Colonic mucosa (tissue), 4 donors: ENCODE measurements at regions not wholly inside any gene's neighbourhood (a gene's known extent, or its start where the extent isn't known, plus 50 kb on each side); places are given as distances from the start of the nearest gene placed in this dataset.

ENCODE experiments used
- DNase-seq: peaks from one replicate; pipeline ENCODE4 v3.0.0-alpha.2; 2020
- H3K27ac ChIP-seq: fragments of 200-600 bp; one replicate; pipeline ENCODE4 v1.8.0; 2021
- H3K27me3 ChIP-seq: fragments of 200-600 bp; one replicate; pipeline ENCODE4 v1.8.0; 2021
- H3K36me3 ChIP-seq: fragments of 200-600 bp; one replicate; pipeline ENCODE4 v1.8.0; 2021
- H3K4me1 ChIP-seq: fragments of 200-600 bp; one replicate; pipeline ENCODE4 v1.8.0; 2021; ENCODE audit warnings: mild to moderate bottlenecking
- H3K4me3 ChIP-seq: fragments of 200-600 bp; one replicate; pipeline ENCODE4 v1.8.0; 2021
- H3K9ac ChIP-seq, 2 donors: one replicate each; pipeline ENCODE4 v1.7.0; 2013; ENCODE audit warnings: control low read depth in 2 of 2, low read depth in 2 of 2, low read length in 2 of 2
- H3K9me3 ChIP-seq: fragments of 200-600 bp; one replicate; pipeline ENCODE4 v1.8.0; 2021
- CTCF ChIP-seq: fragments of 200-600 bp; IDR thresholded peaks from one replicate; pipeline ENCODE4 v1.8.0; 2022; ENCODE audit warnings: antibody characterized with exemption, mild to moderate bottlenecking
- intact Hi-C: fragments of 100-400 bp; cut with DNase I; formaldehyde crosslinking; loops from one replicate; pipeline ENCODE4 v1.14.1; 2022
- donor health status: healthy.
- donor health status: DM: no; HTN: no; CAD: no.
- donor health status: DM: no; HTN: no; CAD: no.

DNA sequence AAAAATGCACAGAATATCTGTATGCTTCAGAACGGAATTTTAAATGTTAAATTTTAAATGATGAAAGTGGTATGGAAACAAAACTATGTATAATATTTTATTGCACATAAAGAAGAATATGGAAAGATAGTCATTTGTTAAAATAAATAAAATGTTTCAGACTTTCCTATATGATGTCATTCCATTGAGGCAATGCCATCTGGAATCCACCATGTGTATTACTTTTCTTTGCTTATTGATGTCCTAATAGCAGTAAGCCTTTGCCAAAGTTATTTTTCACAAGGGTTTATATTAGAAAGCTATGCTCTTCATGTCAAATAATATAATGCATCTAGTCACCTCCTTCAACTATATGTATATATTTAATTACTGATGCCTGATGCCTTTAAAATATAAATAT is 601.6 kb upstream of the PKDCC start:
- Histone ChIP-seq H3K27me3 (no peaks in the 10 kb centered on the region), H3K9ac (no peak overlapping the region), H3K36me3 (no peaks in the 10 kb centered on the region), H3K9me3 (no peaks in the 10 kb centered on the region), H3K4me1 (no peaks in the 10 kb centered on the region), H3K4me3 (no peak overlapping the region), H3K27ac (no peak overlapping the region)
- no peak for TF ChIP-seq CTCF
- DNase-seq: no peak
- intact Hi-C loops: no loop called here

GRCh38 chr2:41448221-41448620 is 599.6 kb upstream of the PKDCC start:
- no peak overlapping the region for H3K9ac ChIP-seq
- no peak for TF ChIP-seq CTCF
- no peaks in the 10 kb centered on the region for H3K27me3 ChIP-seq
- H3K4me3 ChIP-seq: no peak overlapping the region
- no peak overlapping the region for H3K27ac ChIP-seq
- intact Hi-C loops: no loop called here
- H3K36me3 ChIP-seq: no peaks in the 10 kb centered on the region
- H3K9me3 ChIP-seq: no peaks in the 10 kb centered on the region
- no peaks in the 10 kb centered on the region for H3K4me1 ChIP-seq
- DNase-seq: no peak

DNA sequence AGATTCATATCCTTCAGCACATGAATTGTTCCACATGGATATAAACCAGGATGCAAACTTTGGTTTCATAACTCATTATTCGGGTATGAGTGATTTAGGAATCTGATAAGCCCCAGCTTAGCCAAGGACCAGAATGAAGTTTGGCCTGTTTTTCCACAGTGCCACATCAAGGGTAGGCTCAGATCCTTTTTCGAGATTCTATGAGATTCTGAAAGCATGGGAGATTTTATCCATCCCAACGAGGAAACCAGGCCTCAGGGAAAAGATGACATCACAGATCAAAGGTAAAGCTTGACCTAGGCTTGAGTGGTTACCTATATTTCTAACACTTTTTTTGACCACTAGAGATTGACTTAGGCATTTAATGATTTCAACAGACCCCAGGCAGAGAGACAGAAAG is 590.8 kb upstream of the PKDCC start:
- Histone ChIP-seq H3K4me1 (no peaks in the 10 kb centered on the region), H3K36me3 (no peaks in the 10 kb centered on the region), H3K27ac (no peak overlapping the region), H3K9ac (no peak overlapping the region), H3K27me3 (no peaks in the 10 kb centered on the region), H3K4me3 (no peak overlapping the region), H3K9me3 (no peaks in the 10 kb centered on the region)
- no peak for TF ChIP-seq CTCF
- DNase-seq: no peak
- intact Hi-C loops: no loop called here

- Histone ChIP-seq H3K9me3 (no peaks in the 10 kb centered on the region), H3K9ac (no peak overlapping the region), H3K27me3 (no peaks in the 10 kb centered on the region), H3K27ac (no peak overlapping the region), H3K36me3 (no peaks in the 10 kb centered on the region), H3K4me3 (no peak overlapping the region), H3K4me1 (no peaks in the 10 kb centered on the region)
- no peak for DNase-seq
- no peak for TF ChIP-seq CTCF
- intact Hi-C loops: no loop called here
These were observed 587.2 kb upstream of the PKDCC start for GRCh38 chr2:41460661-41461060.

GRCh38 chr2:41464395-41464794 is 583.4 kb upstream of the PKDCC start:
- no peak overlapping the region for H3K9ac ChIP-seq
- no peaks in the 10 kb centered on the region for H3K27me3 ChIP-seq
- no peak for DNase-seq
- no peaks in the 10 kb centered on the region for H3K4me1 ChIP-seq
- H3K9me3 ChIP-seq: no peaks in the 10 kb centered on the region
- no peaks in the 10 kb centered on the region for H3K36me3 ChIP-seq
- H3K4me3 ChIP-seq: no peak overlapping the region
- TF ChIP-seq CTCF: no peak
- intact Hi-C loops: no loop called here
- no peak overlapping the region for H3K27ac ChIP-seq

DNA sequence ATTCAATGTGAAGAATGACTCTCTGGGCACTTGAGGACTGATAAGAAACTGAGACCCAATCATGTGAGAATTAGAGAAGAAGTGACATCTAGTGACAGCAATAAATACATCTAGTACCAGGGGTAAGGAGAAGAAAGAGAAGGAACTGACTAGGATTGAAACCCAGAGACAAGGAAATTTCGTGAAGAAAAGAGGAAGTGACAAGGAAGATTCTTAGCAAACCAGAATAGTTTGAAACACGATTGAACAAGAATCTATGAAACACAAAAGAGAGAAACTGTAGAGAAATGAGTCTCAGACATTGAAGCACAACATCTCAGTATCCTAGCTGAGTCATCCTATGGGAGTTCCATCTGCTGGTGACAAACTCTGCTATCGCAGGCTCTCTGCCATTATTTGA is 571.9 kb upstream of the PKDCC start:
- no peaks in the 10 kb centered on the region for H3K9me3 ChIP-seq
- intact Hi-C loops: no loop called here
- H3K4me3 ChIP-seq: no peak overlapping the region
- no peak overlapping the region for H3K27ac ChIP-seq
- H3K27me3 ChIP-seq: no peaks in the 10 kb centered on the region
- H3K9ac ChIP-seq: no peak overlapping the region
- DNase-seq: no peak
- H3K4me1 ChIP-seq: no peaks in the 10 kb centered on the region
- H3K36me3 ChIP-seq: no peaks in the 10 kb centered on the region
- TF ChIP-seq CTCF: no peak
